Gastroesophageal sphincter (tissue), 3 donors: ENCODE measurements at regions not wholly inside any gene's neighbourhood (a gene's known extent, or its start where the extent isn't known, plus 50 kb on each side); places are given as distances from the start of the nearest gene placed in this dataset.

ENCODE experiments used
- CTCF ChIP-seq, 4 experiments: fragments of 200-600 bp in 2 of 4; fragments of 450-650 bp in 2 of 4; sonication (generic) in 1 of 4; IDR thresholded peaks; one replicate each; pipeline ENCODE4 v1.5.1; 2017 to 2019; ENCODE audit warnings: antibody characterized with exemption in 4 of 4, mild to moderate bottlenecking in 2 of 4, moderate library complexity in 2 of 4
- POLR2A ChIP-seq, 2 donors: fragments of 450-650 bp; IDR thresholded peaks; one replicate each; pipeline ENCODE4 v1.6.1; 2017; ENCODE audit warnings: antibody characterized with exemption in 2 of 2, mild to moderate bottlenecking in 2 of 2, moderate library complexity in 1 of 2
- POLR2AphosphoS5 ChIP-seq: sonication (generic); formaldehyde crosslinking; IDR thresholded peaks from one replicate; pipeline ENCODE4 v1.6.1; 2017; ENCODE audit warnings: antibody characterized with exemption

DNA sequence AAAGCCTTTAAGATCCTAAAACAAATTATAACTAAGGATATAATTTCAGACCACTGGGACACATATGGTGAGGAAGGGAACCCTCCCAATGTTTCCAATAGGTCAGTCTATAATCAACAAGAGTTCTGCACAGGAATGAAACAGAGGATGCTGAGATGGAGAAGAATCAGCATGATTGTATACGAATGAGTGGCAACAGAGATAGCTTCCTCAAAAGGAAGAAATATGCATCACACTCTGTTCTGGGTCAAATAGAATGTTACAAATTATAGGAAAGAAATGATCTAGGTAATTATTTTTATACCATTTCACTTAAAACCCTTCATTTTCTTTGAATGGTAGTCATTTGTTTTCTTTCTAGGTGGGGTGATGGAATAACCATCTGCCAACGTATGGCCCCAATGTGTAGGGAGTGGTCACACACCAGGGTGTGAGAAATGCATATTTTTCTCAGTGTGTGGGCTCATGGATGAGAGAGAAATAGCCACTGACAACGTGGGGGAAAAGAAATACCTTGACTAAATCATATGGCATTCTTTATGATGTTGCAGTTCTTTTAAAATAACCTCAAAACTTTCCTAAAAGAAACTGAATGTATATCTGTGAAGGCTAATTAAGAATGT lies 104.6 kb upstream of the IVNS1ABP start:
- TF ChIP-seq POLR2A (IDR thresholded peaks at IDR 0.05): no peak
- TF ChIP-seq CTCF (IDR thresholded peaks at IDR 0.05): no peak
- no peak for TF ChIP-seq POLR2AphosphoS5
